ENCODE measurements at regions not wholly inside any gene's neighbourhood (a gene's known extent, or its start where the extent isn't known, plus 50 kb on each side); places are given as distances from the start of the nearest gene placed in this dataset.

GRCh38 chrX:110435196-110435595, 76.5 kb downstream of the RTL9 start:
- ChIA-PET POLR2A (interaction anchor here (2.7 kb wide), 1 partner anchor 11 kb away, joined by 7 read pairs; no protein-coding TSS in a partner anchor), CTCF (ENCODE audit: low intra/inter-chr PET ratio) (interaction anchor here (0.7 kb wide), 1 partner anchor 26 kb away, joined by 3 read pairs; no protein-coding TSS in a partner anchor)
- Histone ChIP-seq H3K4me1 (replicated peaks in 1 of 2; ENCODE audit: control insufficient read depth in 2 of 2, insufficient read depth in 2 of 2, low read length in 2 of 2) (no peaks in the 10 kb centered on the region), H3K4me2 (ENCODE audit: insufficient read depth, low read length) (no peak overlapping the region), H2AFZ (ENCODE audit: low read depth, low read length) (no peak overlapping the region), H4K20me1 (replicated peaks; ENCODE audit: control insufficient read depth, insufficient read depth, low read length) (no peaks in the 10 kb centered on the region), H3K27ac (ENCODE audit: extremely low read depth, low read depth, low read length) (no peak overlapping the region), H3K9me3 (replicated peaks; ENCODE audit: control insufficient read depth, insufficient read depth, low read depth, low read length) (no peaks in the 10 kb centered on the region), H3K9me1 (ENCODE audit: control insufficient read depth, insufficient read depth, low read length) (no peaks in the 10 kb centered on the region), H3K27me3 (ENCODE audit: control insufficient read depth in 2 of 2, insufficient read depth in 2 of 2, low read length in 2 of 2) (peaks cover 12 to 44% of the 10 kb centered on the region in 2 experiments; a peak in 3 of 5 replicates), H3K79me2 (ENCODE audit: control insufficient read depth, insufficient read depth, low read length) (no peaks in the 10 kb centered on the region), H3K36me3 (ENCODE audit: control insufficient read depth, insufficient read depth, low read length) (no peaks in the 10 kb centered on the region), H3K4me3 (no peak overlapping the region), H3K9ac (ENCODE audit: insufficient read depth in 1 of 2, low read depth in 2 of 2, low read length in 2 of 2) (no peak overlapping the region)
- ATAC-seq: no peak
- TF ChIP-seq ZNF354B (CRISPR knock-in tag; IDR thresholded peaks at IDR 0.05): no peak
- TF ChIP-seq PRDM10 (IDR thresholded peaks at IDR 0.05; ENCODE audit: partially characterized antibody): no peak
- no peak for TF ChIP-seq PCBP2 (IDR thresholded peaks at IDR 0.05; ENCODE audit: low read depth, low read length, poor library complexity, severe bottlenecking)
- TF ChIP-seq ZNF263 (CRISPR knock-in tag; IDR thresholded peaks at IDR 0.05; ENCODE audit: borderline replicate concordance): no peak
- TF ChIP-seq TBP (optimal IDR thresholded peaks at IDR 0.05; ENCODE audit: low read depth, low read length): no peak
- no peak for TF ChIP-seq CUX1 (CRISPR knock-in tag; IDR thresholded peaks at IDR 0.05)
- FAIRE-seq: no peak
- BruUV-seq (replicated peaks): no TSS peak
- WGBS (ENCODE audit: insufficient coverage, low coverage, missing lambda C conversion rate): 20% methylated on average over 1 of the region's 1 CpG
- no peak for DNase-seq (ENCODE audit: extremely low read depth in 1 of 4, low spot score in 3 of 4)
- in situ Hi-C loops (cut with MboI) (loop anchor here (25.0 kb wide), 1 partner anchor 802 kb away; no protein-coding TSS in a partner anchor), intact Hi-C loops (cut with micrococcal nuclease) (no loop called here)
